HG03064 (cell line): ENCODE measurements at regions not wholly inside any gene's neighbourhood (a gene's known extent, or its start where the extent isn't known, plus 50 kb on each side); places are given as distances from the start of the nearest gene placed in this dataset.
"Not testable (repeated sequence)": the region's sequence is repeated elsewhere in the genome, so short reads cannot be mapped to it uniquely, and the experiment has no call there.

Source experiments
- ATAC-seq: cut with Tn5 transposase; IDR thresholded peaks from one replicate; pipeline ENCODE4 v1.9.1; 2021; ENCODE audit warnings: low read depth; ENCODE audit not compliant: unreplicated experiment

- ATAC-seq: no peak
Observed at GRCh38 chr5:92556747-92557146, 1024.3 kb downstream of the NR2F1-AS1 start.

- no peak for ATAC-seq
Observed at GRCh38 chr5:92554447-92555085, 1026.5 kb downstream of the NR2F1-AS1 start.

- ATAC-seq: no peak
Observed at GRCh38 chr5:92553326-92553725, 1027.7 kb downstream of the NR2F1-AS1 start.

GRCh38 chr5:92552206-92553160 is 1028.5 kb downstream of the NR2F1-AS1 start:
- no peak for ATAC-seq

- ATAC-seq: no peak
Observed at GRCh38 chr5:92548346-92548745, 1032.7 kb downstream of the NR2F1-AS1 start.

- ATAC-seq: no peak
Observed at GRCh38 chr5:92544596-92544995, 1036.4 kb downstream of the NR2F1-AS1 start.

- ATAC-seq: no peak
Observed at GRCh38 chr5:92544036-92544435, 1037.0 kb downstream of the NR2F1-AS1 start.

GRCh38 chr5:92543201-92543600 is 1037.8 kb downstream of the NR2F1-AS1 start:
- ATAC-seq: no peak

GRCh38 chr5:92542017-92542416 is 1039.0 kb downstream of the NR2F1-AS1 start:
- not testable (repeated sequence) for ATAC-seq

GRCh38 chr5:92527311-92528078 is 1053.5 kb downstream of the NR2F1-AS1 start:
- ATAC-seq: no peak

- no peak for ATAC-seq
Observed at GRCh38 chr5:92525131-92525530, 1055.9 kb downstream of the NR2F1-AS1 start.

- no peak for ATAC-seq
Observed at GRCh38 chr5:92519811-92520632, 1061.0 kb downstream of the NR2F1-AS1 start.

GRCh38 chr5:92518318-92518904 is 1062.6 kb downstream of the NR2F1-AS1 start:
- peak; percentile 97 for ATAC-seq

- no peak for ATAC-seq
Observed at GRCh38 chr5:92514896-92515295, 1066.1 kb downstream of the NR2F1-AS1 start.

- no peak for ATAC-seq
Observed at GRCh38 chr5:92513067-92513466, 1068.0 kb downstream of the NR2F1-AS1 start.

GRCh38 chr5:92508271-92508670 is 1072.7 kb downstream of the NR2F1-AS1 start:
- ATAC-seq: no peak

- no peak for ATAC-seq
Observed at GRCh38 chr5:92505925-92506324, 1075.1 kb downstream of the NR2F1-AS1 start.

- ATAC-seq: no peak
Observed at GRCh38 chr5:92505145-92505544, 1075.9 kb downstream of the NR2F1-AS1 start.

- ATAC-seq: no peak
Observed at GRCh38 chr5:92504346-92504745, 1076.7 kb downstream of the NR2F1-AS1 start.

GRCh38 chr5:92500752-92501151 is 1080.3 kb downstream of the NR2F1-AS1 start:
- no peak for ATAC-seq
